HepG2 (cell line): ENCODE measurements at regions not wholly inside any gene's neighbourhood (a gene's known extent, or its start where the extent isn't known, plus 50 kb on each side); places are given as distances from the start of the nearest gene placed in this dataset.

Experiments used
- ATAC-seq: fragments of 200-7000 bp; cut with Tn5 transposase; 3 replicates; pipeline ENCODE4 v1.9.1; 2020; ENCODE audit warnings: mild to moderate bottlenecking, moderate library complexity
- BruUV-seq: library from RNA; stranded (reverse); fragments of 400-500 nt; replicated peaks from 2 replicates; lab custom pipeline; 2021; lab: Mats Ljungman, UMichigan
- CTCF ChIA-PET: fragments of 300-600 bp; formaldehyde crosslinking; extraction: SDS; loops from one replicate; lab custom pipeline; 2021; ENCODE audit warnings: low total read pairs, inconsistent platforms, low intra/inter-chr PET ratio; lab: Yijun Ruan, JAX
- POLR2A ChIA-PET: fragments of 350-600 bp; sonication (Branson Sonifier 250); formaldehyde crosslinking; loops from one replicate; lab custom pipeline; 2020; ENCODE audit warnings: antibody characterized with exemption, inconsistent platforms; lab: Yijun Ruan, JAX
- DNase-seq: peaks from one replicate; pipeline ENCODE4 v3.0.0-alpha.2; 2015; ENCODE audit warnings: low spot score
- FAIRE-seq: peaks from 3 replicates; lab custom pipeline; 2011; peaks lifted over from hg19 to GRCh38; lab: Jason Lieb, UNC
- H2AFZ ChIP-seq: one replicate; pipeline ENCODE4 v1.6.1; 2011; ENCODE audit warnings: low read length, inconsistent platforms
- H3K27ac ChIP-seq: fragments of 300-600 bp; 3 replicates; pipeline ENCODE4 v1.8.0; 2011; ENCODE audit warnings: mixed run types, mild to moderate bottlenecking, mixed read lengths, low read length, inconsistent platforms; ENCODE audit not compliant: insufficient read depth; ENCODE audit errors: extremely low read length
- H3K27me3 ChIP-seq, 2 experiments: fragments of 200-600 bp in 1 of 2; 2 replicates in 1 of 2; 3 replicates in 1 of 2; pipeline versions ENCODE4 v1.6.0 to v1.8.0; 2011; ENCODE audit warnings: low read length in 2 of 2, mild to moderate bottlenecking in 2 of 2, moderate library complexity in 2 of 2, inconsistent platforms in 1 of 2; ENCODE audit not compliant: insufficient read depth in 2 of 2, control insufficient read depth in 1 of 2
- H3K36me3 ChIP-seq, 2 experiments: fragments of 200-600 bp in 1 of 2; replicated peaks in 1 of 2; 2 replicates in 1 of 2; 3 replicates in 1 of 2; pipeline versions ENCODE4 v1.5.1 to v1.8.0; 2011; ENCODE audit warnings: low read length in 2 of 2, inconsistent platforms in 1 of 2; ENCODE audit not compliant: insufficient read depth in 2 of 2, control insufficient read depth in 1 of 2
- H3K4me1 ChIP-seq: 2 replicates; pipeline ENCODE4 v1.5.1; 2012; ENCODE audit warnings: low read length, inconsistent platforms; ENCODE audit not compliant: insufficient read depth
- H3K4me2 ChIP-seq: 2 replicates; pipeline ENCODE4 v1.6.0; 2011; ENCODE audit warnings: low read depth, low read length, inconsistent platforms
- H3K4me3 ChIP-seq, 3 experiments: fragments of 200-600 bp in 1 of 3; sonication (generic), shearing (Covaris generic) in 1 of 3; replicated peaks in 1 of 3; 2 replicates each; pipeline ENCODE4 v1.5.1; 2011 to 2016; ENCODE audit warnings: low read length in 3 of 3, inconsistent platforms in 2 of 3, low read depth in 2 of 3, mild to moderate bottlenecking in 2 of 3, control low read depth in 1 of 3, mixed read lengths in 1 of 3; ENCODE audit not compliant: insufficient read depth in 1 of 3
- H3K79me2 ChIP-seq: one replicate; pipeline ENCODE4 v1.6.1; 2011; ENCODE audit warnings: low read length, inconsistent platforms; ENCODE audit not compliant: insufficient read depth
- H3K9ac ChIP-seq: 2 replicates; pipeline ENCODE4 v1.6.0; 2011; ENCODE audit warnings: mild to moderate bottlenecking, low read depth, low read length, inconsistent platforms; ENCODE audit not compliant: insufficient read depth
- H3K9me3 ChIP-seq: 2 replicates; pipeline ENCODE4 v1.5.1; 2012; ENCODE audit warnings: mild to moderate bottlenecking, low read length
- H4K20me1 ChIP-seq: 2 replicates; pipeline ENCODE4 v1.6.0; 2011; ENCODE audit warnings: inconsistent platforms, mild to moderate bottlenecking, low read length, moderate library complexity; ENCODE audit not compliant: insufficient read depth
- CENPBD1 ChIP-seq: sonication (generic); formaldehyde crosslinking; IDR thresholded peaks from 2 replicates; pipeline ENCODE4 v1.8.0; 2022; ENCODE audit warnings: missing genetic modification reagents, low read depth, mild to moderate bottlenecking, borderline replicate concordance
- MAFG ChIP-seq: sonication (generic); formaldehyde crosslinking; IDR thresholded peaks from 2 replicates; pipeline ENCODE4 v1.5.1; 2020; ENCODE audit warnings: mild to moderate bottlenecking, missing genetic modification reagents
- MED8 ChIP-seq: sonication (generic); formaldehyde crosslinking; IDR thresholded peaks from 2 replicates; pipeline ENCODE4 v1.8.1; 2023; ENCODE audit warnings: mild to moderate bottlenecking, missing genetic modification reagents; ENCODE audit not compliant: insufficient replicate concordance
- MZF1 ChIP-seq: sonication (generic); formaldehyde crosslinking; IDR thresholded peaks from 2 replicates; pipeline ENCODE4 v1.8.1; 2023; ENCODE audit warnings: mild to moderate bottlenecking, missing genetic modification reagents, borderline replicate concordance
- U2AF2 ChIP-seq: fragments of 200-400 bp; formaldehyde crosslinking; IDR thresholded peaks from 2 replicates; pipeline ENCODE4 v1.6.1; 2017; ENCODE audit warnings: low read depth, mild to moderate bottlenecking, low read length
- ZBTB39 ChIP-seq: sonication (generic); formaldehyde crosslinking; IDR thresholded peaks from 2 replicates; pipeline ENCODE4 v1.5.0; 2020; ENCODE audit warnings: missing genetic modification reagents
- ZNF709 ChIP-seq: sonication (generic); formaldehyde crosslinking; IDR thresholded peaks from 2 replicates; pipeline ENCODE4 v1.5.0; 2020; ENCODE audit warnings: mild to moderate bottlenecking, missing genetic modification reagents
- ZNF782 ChIP-seq: sonication (generic); formaldehyde crosslinking; IDR thresholded peaks from 2 replicates; pipeline ENCODE4 v1.4.0; 2020; ENCODE audit warnings: missing genetic modification reagents, mild to moderate bottlenecking, borderline replicate concordance
- WGBS: methylation state at CpG from one replicate; pipeline ENCODE4 v1.1.6; 2017; ENCODE audit warnings: low lambda C conversion rate; 5-methylcytosine and 5-hydroxymethylcytosine counted together
- in situ Hi-C: cut with HindIII; loops from 2 replicates; pipeline ENCODE4 v1.10.0; 2017; ENCODE audit warnings: low pct_unique_long_range_greater_than_20kb; ENCODE audit not compliant: extremely low pct_ligation_motif_present
- intact Hi-C: fragments of 100-400 bp; cut with micrococcal nuclease; formaldehyde crosslinking; loops from one replicate; pipeline ENCODE4 v1.10.0; 2022; ENCODE audit not compliant: unreplicated experiment
- TF ChIP-seq, protein P1 (sequence below): sonication (generic); formaldehyde crosslinking; IDR thresholded peaks from 2 replicates; pipeline ENCODE4 v1.9.0; 2021; ENCODE audit warnings: missing genetic modification reagents, mild to moderate bottlenecking, borderline replicate concordance
- TF ChIP-seq, protein P2 (sequence below): sonication (generic); formaldehyde crosslinking; IDR thresholded peaks from 2 replicates; pipeline ENCODE4 v1.5.0; 2020; ENCODE audit warnings: mild to moderate bottlenecking, low read depth, missing genetic modification reagents, borderline replicate concordance

- Histone ChIP-seq H4K20me1 (no peaks in the 10 kb centered on the region), H3K79me2 (no peaks in the 10 kb centered on the region), H3K27ac (no peak overlapping the region)
- POLR2A ChIA-PET = no interaction called here
- TF ChIP-seq ZNF782 (CRISPR knock-in tag) = no peak
- TF ChIP-seq, protein P1, sequence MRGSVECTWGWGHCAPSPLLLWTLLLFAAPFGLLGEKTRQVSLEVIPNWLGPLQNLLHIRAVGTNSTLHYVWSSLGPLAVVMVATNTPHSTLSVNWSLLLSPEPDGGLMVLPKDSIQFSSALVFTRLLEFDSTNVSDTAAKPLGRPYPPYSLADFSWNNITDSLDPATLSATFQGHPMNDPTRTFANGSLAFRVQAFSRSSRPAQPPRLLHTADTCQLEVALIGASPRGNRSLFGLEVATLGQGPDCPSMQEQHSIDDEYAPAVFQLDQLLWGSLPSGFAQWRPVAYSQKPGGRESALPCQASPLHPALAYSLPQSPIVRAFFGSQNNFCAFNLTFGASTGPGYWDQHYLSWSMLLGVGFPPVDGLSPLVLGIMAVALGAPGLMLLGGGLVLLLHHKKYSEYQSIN (CRISPR knock-in tag) = no peak
- no peak for TF ChIP-seq MAFG (CRISPR knock-in tag)
- TF ChIP-seq, all 625 proteins: peak for 0
- H3K9ac ChIP-seq = no peak overlapping the region
- H3K27me3 ChIP-seq = no peaks in the 10 kb centered on the region
- no peaks in the 10 kb centered on the region for H3K4me1 ChIP-seq
- no peak for ATAC-seq
- no peak overlapping the region for H3K4me3 ChIP-seq
- BruUV-seq = no TSS peak
- no peaks in the 10 kb centered on the region for H3K36me3 ChIP-seq
- no peak overlapping the region for H2AFZ ChIP-seq
- no peak for DNase-seq
- intact Hi-C loops = no loop called here
- FAIRE-seq = no peak
- CTCF ChIA-PET = no interaction called here
- in situ Hi-C loops = no loop called here
- WGBS = 3% methylated on average over 1 of the region's 1 CpG
- no peaks in the 10 kb centered on the region for H3K9me3 ChIP-seq
- no peak overlapping the region for H3K4me2 ChIP-seq
Observed at GRCh38 chr2:53036196-53036595, 731.4 kb upstream of the CHAC2 start.

DNA sequence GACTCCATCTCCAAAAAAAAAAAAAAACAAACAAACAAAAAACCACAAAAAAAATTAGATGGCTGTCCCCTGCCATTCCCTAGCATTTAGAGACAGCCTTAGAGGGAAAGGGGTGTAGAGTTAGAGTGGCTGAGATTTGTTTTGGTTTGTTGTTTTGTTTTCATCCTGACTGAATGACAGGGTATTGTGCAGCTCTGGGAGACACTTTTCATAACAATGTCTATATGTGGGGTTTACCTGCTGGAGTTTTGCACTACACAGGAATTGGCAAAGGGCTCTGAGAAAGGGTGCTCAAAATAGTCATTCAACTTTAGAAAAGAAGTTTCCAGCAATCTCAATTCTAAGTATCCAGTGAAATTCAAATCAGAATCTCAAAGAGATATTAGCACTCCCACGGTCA is 732.5 kb upstream of the CHAC2 start:
- Histone ChIP-seq H3K4me1 (no peaks in the 10 kb centered on the region), H2AFZ (no peak overlapping the region), H3K4me2 (no peak overlapping the region), H4K20me1 (no peaks in the 10 kb centered on the region), H3K27me3 (no peaks in the 10 kb centered on the region), H3K36me3 (no peaks in the 10 kb centered on the region), H3K9me3 (no peaks in the 10 kb centered on the region), H3K27ac (no peak overlapping the region), H3K9ac (no peak overlapping the region), H3K4me3 (no peak overlapping the region), H3K79me2 (no peaks in the 10 kb centered on the region)
- CTCF ChIA-PET = no interaction called here
- intact Hi-C loops = no loop called here
- POLR2A ChIA-PET = no interaction called here
- FAIRE-seq (no peak), ATAC-seq (no peak), DNase-seq (no peak)
- in situ Hi-C loops = no loop called here
- BruUV-seq = no TSS peak
- no peak for TF ChIP-seq ZNF709 (CRISPR knock-in tag)
- no peak for TF ChIP-seq MZF1 (CRISPR knock-in tag)
- TF ChIP-seq MED8 (CRISPR knock-in tag) = no peak
- TF ChIP-seq U2AF2 = no peak
- TF ChIP-seq ZBTB39 (CRISPR knock-in tag) = no peak
- TF ChIP-seq CENPBD1 (CRISPR knock-in tag) = no peak
- TF ChIP-seq, protein P2, sequence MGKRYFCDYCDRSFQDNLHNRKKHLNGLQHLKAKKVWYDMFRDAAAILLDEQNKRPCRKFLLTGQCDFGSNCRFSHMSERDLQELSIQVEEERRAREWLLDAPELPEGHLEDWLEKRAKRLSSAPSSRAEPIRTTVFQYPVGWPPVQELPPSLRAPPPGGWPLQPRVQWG (CRISPR knock-in tag) = no peak
- 0% methylated on average over 1 of the region's 1 CpG for WGBS
